Hematopoietic multipotent progenitor cell treated with erythropoietin and hydrocortisone succinate and interleukin-3 and kit ligand, for 15 days (in vitro differentiated cells): ENCODE measurements at regions not wholly inside any gene's neighbourhood (a gene's known extent, or its start where the extent isn't known, plus 50 kb on each side); places are given as distances from the start of the nearest gene placed in this dataset.

Experiments
- DNase-seq: peaks from one replicate; pipeline ENCODE4 v3.0.0-alpha.2; 2015; ENCODE audit warnings: low spot score

DNA sequence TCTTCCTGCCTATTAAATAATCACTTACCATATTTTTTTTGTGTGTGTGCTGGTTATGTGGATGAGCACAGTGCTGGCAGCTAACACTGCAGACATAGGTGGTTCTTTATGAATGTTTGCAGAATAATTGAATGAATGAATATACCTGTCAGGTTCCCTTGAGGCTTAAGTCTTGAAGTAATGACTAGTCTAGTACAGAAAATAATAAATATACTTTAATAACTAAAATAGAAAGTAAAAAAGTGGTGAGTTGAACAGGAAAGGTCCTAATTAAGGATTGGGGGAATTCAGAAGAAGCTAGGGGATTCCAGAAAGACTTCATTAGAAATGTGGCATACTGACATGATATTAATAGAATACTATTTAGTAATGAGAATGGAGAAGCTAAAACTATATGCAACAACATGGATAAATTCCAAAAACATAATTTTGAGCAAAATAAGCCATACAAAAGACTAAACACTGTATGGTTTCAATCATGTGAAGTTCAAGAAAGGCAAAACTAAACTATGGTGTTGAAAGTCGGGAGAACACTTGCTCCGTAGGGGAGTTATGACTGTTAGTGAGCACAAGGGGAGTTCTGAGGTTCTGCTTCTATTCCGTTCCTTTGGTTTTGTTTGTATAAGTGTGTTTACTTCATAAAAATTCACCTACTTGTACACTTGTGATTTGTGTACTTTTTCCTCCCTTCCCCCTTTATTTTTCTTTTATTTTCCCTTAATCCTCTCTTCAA lies 464.6 kb downstream of the MTX2 start:
- no peak for DNase-seq

DNA sequence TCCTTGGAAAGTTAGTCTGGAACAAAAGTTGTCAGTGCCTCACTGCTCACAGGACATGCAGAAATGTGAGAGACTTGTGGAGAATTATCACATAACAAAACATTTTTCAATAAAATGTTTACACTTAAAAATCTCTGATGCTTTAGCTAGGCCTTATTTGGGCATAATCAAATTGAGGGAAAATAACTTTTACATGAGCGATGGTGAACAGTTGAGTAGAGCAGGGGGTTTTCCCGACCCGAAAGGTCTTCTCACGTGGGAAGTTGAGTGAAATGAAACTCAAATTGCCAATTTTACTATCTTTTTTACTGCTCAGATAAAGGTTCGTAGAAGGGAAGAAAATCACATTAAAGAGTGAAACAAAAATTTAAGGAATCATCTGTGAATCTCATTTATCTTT lies 465.6 kb downstream of the MTX2 start:
- no peak for DNase-seq

DNA sequence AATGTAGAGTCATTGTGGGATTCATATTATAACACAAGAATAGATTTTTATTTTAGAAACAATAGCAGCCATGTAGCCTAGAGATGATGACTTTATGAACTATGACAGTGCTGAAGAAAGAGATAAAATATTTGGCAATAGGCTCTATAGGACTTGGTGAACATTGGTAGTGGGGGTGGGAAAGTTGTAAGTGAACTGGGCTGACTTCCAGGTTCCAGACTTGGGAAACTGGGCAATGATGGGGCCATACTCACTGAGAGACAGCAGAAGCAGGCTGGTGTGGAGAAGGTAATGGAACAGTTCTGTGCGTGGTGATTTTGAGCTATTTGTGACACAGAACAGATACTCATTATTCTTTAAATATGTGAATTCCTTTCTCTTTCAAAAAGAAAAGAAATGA lies 470.3 kb upstream of the HNRNPA3 start:
- DNase-seq = no peak

DNA sequence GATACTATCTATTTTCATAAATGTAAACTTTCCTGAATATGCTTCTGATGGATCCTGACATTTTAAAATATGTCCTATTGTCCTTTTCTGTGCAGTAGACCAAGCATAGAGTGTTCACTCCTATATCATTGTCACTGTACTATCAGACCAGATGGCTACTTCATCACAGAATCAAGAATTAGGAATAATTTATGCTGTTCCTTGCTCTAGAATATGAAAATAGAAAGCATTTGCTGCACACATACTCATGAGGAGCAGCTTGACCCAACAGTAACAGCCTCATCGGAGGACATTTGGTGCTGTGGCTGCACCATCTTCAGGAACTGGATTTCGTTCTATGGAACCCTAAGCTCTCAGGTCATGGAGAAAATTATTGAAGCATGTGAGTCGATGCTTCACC lies 468.9 kb upstream of the HNRNPA3 start:
- DNase-seq = no peak

DNA sequence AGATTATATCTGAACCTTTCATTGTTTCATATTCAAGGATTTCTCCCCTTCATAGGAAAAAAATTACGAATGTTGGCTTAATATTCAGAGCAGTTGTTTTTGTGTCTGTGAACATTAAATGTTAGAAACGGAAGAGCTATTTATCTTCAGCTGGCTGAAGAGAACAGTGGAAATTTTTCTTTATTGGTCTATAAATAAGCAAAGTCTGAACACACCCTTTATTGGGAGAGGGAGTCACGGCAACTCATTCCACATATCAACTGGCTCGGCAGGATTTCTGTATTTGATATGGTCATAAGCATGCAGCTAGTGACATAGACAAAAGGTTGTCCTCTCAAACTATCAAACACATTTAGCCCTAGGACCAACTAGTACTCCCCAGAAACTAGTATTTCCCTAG lies 468.4 kb upstream of the HNRNPA3 start:
- DNase-seq = no peak

DNA sequence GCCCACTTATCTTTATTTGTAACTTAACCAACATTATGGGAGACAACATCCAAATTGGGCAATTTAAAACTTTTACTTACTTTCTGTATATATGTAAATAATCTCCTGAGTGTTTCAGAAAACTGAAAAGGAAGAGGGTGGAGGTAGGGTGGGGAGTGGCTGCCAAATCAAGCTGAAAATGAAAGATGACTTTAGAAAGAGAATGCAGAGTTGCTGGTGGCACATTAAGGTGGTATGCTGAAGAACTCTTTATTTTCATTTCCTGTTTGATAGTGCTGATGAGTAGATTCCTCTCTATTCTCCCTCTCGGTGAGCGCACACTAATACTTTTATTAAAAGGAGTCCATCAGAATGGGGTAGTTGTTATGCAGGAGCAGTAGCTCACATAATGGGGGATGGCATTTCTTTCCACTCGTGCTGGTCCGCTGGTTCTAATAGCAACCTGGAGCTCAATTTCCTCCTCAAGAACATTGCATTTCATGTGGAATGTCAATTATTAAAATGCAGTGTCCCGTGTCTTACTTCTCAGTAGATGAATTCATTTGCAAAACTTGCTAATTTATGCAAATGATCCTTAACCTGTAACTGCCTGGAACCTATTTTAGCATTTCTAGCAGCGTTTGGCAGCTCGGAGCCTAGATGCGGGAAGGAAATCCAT lies 466.9 kb upstream of the HNRNPA3 start:
- no peak for DNase-seq

DNA sequence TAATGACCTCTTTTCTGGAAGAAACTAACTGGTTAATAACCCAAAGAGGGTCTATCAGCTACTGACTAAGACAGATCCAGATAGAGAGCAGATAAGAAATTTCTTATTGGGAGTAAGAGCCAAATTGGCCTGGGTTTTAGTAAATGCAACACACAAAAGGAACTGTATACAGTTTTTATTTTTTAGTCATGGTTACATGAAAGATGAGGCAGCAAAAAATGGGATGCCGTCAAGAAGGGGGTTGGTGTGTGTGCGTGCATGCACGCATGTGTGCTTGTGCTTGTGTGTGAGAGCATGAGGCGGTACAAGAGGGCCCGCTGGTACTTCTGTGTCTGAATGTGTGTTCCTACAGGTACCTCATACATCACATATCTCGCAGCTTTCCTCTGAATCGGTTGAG lies 466.2 kb upstream of the HNRNPA3 start:
- no peak for DNase-seq

DNA sequence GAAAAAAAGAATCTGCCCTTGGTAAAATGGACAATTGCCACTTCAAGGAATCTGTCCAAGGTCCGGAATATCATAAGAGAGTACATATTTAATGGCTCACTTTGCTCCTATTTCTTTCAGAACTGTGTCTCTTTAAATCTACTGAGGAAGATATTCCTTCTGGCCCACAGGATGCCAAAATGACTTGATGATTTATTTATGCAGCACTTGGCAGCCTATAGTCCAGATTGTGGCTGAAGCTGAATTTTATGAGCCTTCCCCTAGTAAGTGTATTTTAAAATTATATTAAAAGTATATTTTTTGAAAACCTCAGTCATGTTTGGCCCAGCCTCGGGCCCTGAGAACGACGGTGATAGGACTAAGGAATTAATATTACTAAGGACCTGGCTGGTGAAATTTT lies 465.1 kb upstream of the HNRNPA3 start:
- DNase-seq = no peak

DNA sequence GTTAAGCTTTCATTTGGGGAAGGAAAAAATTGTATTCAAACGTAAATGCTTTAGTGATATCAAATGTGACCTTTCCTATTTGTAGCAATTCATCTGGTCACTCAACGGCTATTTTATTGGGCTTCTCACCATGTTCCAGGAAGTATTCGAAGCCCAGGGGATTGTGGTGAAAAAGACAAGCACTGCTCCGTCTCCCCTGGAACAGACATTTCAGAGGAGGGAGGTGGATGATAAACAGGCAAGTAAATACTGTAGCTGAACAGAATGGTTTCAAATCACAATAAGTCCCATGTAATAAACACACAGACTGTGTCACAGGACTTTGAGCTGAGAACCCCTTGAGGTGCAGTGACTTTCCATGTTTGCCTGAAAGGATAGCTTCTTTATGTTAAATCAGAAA lies 464.7 kb upstream of the HNRNPA3 start:
- no peak for DNase-seq

DNA sequence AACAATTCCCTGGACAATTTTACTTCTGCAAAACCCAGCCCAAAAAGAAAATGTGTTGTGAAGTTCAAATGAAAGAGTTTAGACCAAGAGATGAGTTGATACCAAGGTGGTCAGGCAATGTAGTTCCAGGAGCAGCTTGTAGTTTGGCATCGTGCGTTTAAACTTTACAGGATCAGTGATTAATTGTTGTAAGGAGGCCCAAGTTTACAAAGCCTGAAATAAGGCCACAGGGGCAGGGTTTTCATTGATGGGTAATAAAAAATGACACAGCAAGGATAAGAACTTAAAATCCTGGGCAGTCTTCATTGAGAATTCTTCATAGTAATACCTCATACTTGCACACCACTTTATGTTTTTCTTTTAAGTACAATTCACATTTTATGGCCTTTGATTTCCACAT lies 463.9 kb upstream of the HNRNPA3 start:
- no peak for DNase-seq

DNA sequence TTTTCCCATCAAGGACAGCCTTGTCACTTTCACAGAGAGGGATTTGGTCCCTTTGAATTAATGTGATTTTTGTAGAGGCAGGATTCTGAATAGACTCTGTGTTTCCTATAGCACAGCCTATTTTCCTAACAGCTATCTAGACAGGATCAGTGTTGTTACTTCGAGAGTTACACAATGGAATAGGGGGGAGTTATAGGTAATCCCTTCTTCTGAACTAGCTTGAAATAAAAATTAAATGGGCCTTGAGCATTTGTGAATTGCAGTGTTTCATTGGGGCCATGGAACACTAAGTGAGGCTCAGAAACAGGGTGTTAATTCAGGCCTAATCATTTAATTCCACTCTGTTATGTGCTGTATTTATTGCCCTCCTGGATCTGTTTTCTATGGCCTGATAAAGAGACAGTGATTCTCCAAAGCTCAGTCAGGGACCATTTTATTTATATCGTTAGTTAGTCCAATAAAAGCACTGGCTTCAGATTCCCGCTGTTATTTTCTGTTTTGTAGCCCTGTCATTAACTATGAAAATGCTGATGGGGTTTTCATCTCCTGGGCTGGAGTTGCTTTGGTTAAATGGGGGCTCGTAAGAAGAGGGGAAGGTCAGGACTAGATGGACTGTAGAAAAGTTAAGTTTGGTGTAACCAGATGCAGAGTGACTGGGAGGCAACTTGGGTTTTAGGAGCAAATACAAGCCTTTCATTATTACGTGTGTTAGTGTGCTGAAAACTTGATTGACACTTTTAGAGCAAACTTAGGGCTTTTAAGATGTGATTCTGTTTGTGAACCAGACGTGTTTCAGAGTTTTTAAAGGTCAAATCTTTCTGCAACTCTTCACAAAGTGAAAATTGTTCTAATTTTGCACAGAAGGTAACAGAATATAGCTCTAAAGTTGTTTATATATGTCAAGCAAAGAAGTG lies 461.0 kb upstream of the HNRNPA3 start:
- no peak for DNase-seq

DNA sequence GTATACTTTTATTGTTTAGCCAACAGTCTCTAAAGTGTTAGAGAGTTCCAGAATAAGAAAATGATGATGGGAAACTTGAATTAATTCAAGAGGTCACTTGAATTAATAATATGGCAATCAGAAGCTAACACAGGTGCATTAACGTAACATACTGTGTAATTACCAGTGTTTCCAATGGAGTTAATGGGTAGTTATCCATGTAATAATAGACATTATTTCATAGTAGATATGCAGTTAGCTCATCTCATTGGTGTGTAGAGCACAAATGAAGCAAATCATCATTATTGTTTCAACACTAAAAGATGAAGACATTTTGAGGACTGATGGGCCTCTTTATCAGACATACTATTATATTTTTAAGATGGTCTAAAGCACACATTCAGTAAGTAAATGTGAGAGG lies 460.3 kb upstream of the HNRNPA3 start:
- DNase-seq = no peak

DNA sequence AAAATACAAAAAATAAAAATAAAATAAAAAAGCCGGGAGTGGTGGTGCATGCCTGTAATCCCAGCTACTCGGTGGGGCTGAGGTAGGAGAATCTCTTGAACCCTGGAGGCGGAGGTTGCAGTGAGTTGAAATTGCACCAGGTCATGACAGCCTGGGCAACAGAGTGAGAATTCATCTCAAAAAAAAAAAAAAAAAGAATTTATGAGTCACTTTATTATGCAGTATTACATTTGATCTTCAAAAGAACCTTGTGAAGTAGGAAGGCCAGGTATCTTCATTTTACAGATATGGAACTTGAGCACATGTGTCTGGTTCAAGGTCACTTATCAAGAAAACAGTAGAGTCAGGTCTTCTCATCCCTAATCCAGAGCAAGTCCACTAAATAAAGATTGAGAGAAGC lies 459.4 kb upstream of the HNRNPA3 start:
- no peak for DNase-seq

DNA sequence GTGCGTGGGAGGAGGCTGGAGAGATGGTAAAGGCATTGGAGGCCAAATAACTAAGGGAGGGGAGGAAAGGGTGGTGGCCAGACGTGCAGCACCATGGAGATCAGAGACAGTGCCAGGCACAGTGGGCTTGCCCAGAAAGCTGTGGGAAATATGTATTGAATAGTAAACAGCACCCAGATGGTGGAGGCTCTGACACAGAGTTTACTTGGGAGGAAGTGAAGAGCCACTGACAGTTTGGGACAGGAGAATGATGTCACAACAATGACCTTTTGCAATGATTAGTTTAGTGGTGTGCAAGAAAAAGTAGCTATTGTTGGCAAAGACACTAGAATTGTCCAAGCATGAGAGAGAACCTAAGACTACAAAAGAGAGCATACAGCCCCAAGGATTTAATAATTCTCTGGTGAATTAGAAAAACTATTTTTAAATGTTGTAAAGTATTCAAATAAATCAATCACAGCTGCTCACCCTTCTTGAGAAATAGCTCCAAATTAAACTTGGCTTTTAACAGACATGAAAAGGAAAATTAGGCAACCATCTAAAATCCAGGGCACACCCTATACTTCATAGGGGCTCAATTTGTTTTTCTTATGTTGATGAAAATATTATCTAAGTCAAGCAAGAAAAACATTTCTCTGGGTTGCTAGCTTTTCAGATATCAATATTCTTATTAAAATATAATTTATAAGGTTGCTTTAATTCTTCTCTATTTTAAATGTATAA lies 458.7 kb upstream of the HNRNPA3 start:
- DNase-seq = no peak

DNA sequence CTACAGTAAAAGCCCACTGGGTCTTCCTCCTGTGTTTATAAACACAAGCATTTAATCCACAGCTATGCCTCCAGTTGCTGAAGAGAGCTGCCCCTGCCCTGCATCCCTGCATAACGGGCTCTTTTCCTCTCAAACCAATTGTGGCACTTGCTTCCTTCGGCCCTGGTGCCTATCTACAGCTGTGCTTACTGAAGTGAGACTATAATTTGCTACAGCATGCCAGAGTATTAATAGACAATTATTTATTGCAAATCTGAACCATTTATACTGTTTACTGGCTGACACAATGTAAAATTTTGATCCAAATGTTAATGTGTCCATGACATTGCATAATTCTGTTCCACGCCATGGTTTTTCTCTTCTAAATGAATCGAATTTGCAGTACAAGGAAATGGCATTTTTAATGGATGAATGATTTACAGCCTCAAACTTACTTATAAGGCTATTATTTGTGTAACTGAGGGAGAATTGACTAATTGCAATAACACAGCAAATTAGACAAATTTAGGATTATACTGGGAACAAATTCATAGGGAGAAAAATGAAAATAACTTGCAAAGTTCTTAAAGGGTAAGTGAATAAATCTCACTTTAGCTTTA lies 457.0 kb upstream of the HNRNPA3 start:
- DNase-seq = no peak

DNA sequence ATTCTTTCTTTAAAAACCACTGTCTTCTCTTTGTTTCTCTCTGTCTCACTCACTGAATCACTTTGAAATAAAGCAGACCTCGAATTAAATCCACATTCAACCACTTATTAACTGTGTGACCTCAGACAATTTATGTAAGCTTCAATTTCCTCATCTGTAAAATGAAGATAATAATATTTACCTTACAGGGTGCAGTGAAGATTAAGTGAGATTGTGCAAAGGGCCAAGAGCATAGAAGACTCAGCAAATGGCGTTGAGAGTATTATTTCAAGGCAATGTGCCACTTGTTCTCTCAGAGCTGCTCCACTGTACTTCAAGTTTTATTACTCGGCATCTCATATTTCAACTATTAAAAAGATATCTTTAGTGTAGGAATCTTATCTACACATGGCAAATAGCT lies 454.2 kb upstream of the HNRNPA3 start:
- no peak for DNase-seq

DNA sequence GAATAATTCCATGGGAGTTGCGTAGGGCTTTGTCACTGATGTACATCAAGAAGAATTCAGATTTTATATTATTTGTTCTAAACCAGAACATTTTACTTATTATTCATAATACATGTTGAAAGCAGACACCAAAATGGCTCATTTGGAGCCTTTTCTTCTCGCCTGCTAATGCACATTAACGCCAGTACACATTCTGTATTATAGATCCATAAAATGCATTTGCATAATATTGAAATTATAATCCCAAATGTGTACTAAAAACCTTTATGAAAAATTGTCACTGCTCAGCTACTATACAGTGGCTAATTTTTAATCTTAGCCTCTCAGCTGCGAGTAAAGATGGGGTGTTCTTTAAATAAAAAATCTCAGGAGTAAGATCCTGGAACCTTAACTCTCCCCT lies 452.2 kb upstream of the HNRNPA3 start:
- no peak for DNase-seq

DNA sequence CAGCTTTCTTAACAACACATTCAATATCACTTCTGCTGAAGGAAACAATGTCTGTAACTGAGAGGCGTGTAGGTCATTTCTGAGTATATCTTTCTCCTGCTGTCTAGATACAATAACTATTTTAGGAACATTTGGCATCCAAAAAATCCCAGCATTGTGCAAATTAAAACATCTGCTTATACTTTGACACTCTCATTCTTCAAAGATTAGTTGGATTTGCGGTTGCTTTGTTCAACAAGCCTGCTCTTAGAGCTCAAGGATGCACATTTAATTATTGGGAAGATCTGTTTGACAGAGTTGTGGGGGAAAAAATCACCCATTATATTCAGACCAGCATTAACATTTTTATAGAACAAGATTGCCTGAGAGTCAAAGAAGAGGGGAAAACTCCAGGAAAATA lies 449.5 kb upstream of the HNRNPA3 start:
- DNase-seq = no peak

DNA sequence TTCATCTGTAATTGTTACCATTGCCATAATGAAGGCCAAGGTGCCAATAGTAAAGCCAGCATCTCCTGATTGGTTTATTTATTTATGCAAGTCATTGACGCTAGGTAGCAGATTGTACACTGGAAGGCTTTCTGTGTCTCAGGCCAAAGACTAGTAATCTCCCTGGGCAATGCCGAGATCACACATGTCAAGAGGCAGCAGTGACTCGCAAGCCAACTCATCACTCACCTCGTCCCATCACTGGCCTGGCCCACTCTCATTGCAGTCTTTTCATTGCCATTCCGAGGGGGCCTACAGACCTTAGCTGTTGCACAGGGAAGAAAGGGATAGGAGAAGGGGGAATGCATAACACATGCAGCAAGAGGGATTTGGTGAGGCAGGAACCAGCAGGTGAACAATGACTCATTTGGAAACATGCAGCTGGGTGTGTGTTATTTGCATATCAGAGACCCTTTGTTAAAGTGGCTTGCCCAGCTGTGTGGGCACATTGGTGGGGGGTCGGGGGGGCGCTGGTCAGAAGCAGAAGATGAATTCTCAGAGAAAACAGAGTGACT lies 448.7 kb upstream of the HNRNPA3 start:
- no peak for DNase-seq

DNA sequence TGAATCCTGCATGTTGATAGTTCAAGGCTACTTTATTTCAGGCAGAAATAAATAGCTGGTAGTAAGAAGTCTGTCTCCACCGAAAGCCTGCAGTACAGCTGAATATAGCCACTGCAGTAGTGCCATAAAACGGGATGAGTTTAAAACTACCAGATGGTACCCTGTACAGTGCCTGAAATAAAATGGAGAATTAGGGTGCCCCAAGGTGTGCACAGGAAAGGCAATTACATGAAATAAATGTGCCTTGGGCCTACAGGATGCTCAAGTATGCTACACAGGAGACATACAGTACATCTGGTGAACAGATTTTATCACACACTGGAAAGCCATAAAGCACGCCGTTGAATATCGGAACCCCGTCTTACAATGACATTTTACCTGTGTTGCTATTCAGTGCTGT lies 447.7 kb upstream of the HNRNPA3 start:
- DNase-seq = no peak

DNA sequence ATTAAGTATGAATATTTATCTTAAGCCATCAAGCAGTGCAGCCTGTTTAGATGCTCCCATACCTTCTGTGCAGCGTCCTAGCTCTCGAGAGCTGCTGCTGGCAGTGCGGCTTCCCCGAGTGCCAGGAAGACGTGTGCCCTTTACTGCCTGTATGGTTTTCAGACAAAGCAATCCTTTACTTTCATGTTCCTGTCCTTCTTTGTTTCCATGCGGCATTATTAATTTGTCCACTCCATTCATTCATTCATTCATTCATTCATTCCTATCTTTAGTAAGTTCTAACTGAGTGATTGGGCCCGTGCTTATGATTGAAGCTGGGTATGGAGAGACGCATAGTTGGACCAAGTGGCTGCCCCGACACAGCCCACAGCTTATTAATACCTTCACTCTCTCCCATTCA lies 446.6 kb upstream of the HNRNPA3 start:
- DNase-seq = no peak

DNA sequence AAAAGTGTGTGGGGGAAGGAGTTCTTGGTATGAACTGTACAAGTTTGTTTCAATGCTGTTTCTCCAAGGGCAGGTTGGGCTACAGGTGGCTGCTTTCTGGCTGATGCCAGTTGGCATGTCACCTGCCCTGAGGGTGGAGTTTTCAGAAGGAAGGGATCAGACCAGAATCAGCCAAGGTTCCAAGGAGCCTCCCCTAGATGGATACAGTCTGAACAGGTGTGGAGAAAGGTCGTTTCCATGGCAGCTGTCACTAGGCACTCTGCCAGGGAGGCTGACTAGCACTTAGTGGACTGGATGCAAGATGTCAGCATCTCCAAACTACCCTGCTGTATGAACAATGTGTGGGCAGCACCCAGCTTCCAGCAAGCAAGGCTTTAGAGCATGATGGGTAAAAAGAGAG lies 444.4 kb upstream of the HNRNPA3 start:
- no peak for DNase-seq
